Thoracic aorta (tissue), 2 donors: ENCODE measurements at regions not wholly inside any gene's neighbourhood (a gene's known extent, or its start where the extent isn't known, plus 50 kb on each side); places are given as distances from the start of the nearest gene placed in this dataset.

ENCODE experiments used
- ATAC-seq: fragments of 150-250 bp; one replicate; pipeline ENCODE4 v1.8.0; 2017; ENCODE audit warnings: low read depth; ENCODE audit not compliant: insufficient number of reproducible peaks, low FRiP score
- DNase-seq: peaks from one replicate; pipeline ENCODE4 v3.0.0-alpha.2; 2020; ENCODE audit warnings: low spot score
- H3K27ac ChIP-seq, 2 donors: fragments of 200-600 bp; sonication (generic); 1 replicate in 1 of 2; 2 replicates in 1 of 2; pipeline ENCODE4 v1.5.1; 2016; ENCODE audit warnings: mild to moderate bottlenecking in 2 of 2, moderate library complexity in 2 of 2
- H3K27me3 ChIP-seq: fragments of 200-600 bp; sonication (generic); replicated peaks from 2 replicates; pipeline ENCODE4 v1.6.0; 2016; ENCODE audit warnings: mild to moderate bottlenecking; ENCODE audit not compliant: insufficient read depth
- H3K36me3 ChIP-seq: fragments of 200-600 bp; sonication (generic); one replicate; pipeline ENCODE4 v1.5.1; 2016
- H3K4me1 ChIP-seq, 2 donors: fragments of 200-600 bp; sonication (generic); 1 replicate in 1 of 2; 2 replicates in 1 of 2; pipeline versions ENCODE4 v1.5.1 to v1.6.0; 2016; ENCODE audit warnings: low read depth in 2 of 2, mild to moderate bottlenecking in 1 of 2; ENCODE audit not compliant: control insufficient read depth in 1 of 2
- H3K4me3 ChIP-seq: fragments of 200-600 bp; sonication (generic); 2 replicates; pipeline ENCODE4 v1.5.1; 2016; ENCODE audit warnings: mild to moderate bottlenecking
- H3K9me3 ChIP-seq: fragments of 200-600 bp; sonication (generic); 2 replicates; pipeline ENCODE4 v1.5.1; 2016
- CTCF ChIP-seq: fragments of 200-600 bp; sonication (generic); IDR thresholded peaks from one replicate; pipeline ENCODE4 v1.5.1; 2019; ENCODE audit warnings: antibody characterized with exemption

GRCh38 chr16:48978501-48978900, 303.1 kb downstream of the CBLN1 start:
- DNase-seq: no peak
- Histone ChIP-seq H3K27me3 (no peaks in the 10 kb centered on the region), H3K27ac (no peak overlapping the region), H3K36me3 (no peaks in the 10 kb centered on the region), H3K4me3 (no peak overlapping the region), H3K4me1 (no peaks in the 10 kb centered on the region), H3K9me3 (no peaks in the 10 kb centered on the region)
- no peak for ATAC-seq
- no peak for TF ChIP-seq CTCF

GRCh38 chr16:48972236-48972635, 309.4 kb downstream of the CBLN1 start:
- H3K27me3 ChIP-seq: no peaks in the 10 kb centered on the region
- DNase-seq: no peak
- ATAC-seq: no peak
- no peak for TF ChIP-seq CTCF
- no peaks in the 10 kb centered on the region for H3K36me3 ChIP-seq
- no peak overlapping the region for H3K4me3 ChIP-seq
- no peak overlapping the region for H3K27ac ChIP-seq
- no peaks in the 10 kb centered on the region for H3K9me3 ChIP-seq
- no peaks in the 10 kb centered on the region for H3K4me1 ChIP-seq

- ATAC-seq (no peak), DNase-seq (no peak)
- Histone ChIP-seq H3K27ac (no peak overlapping the region), H3K9me3 (no peaks in the 10 kb centered on the region), H3K27me3 (no peaks in the 10 kb centered on the region), H3K4me1 (no peaks in the 10 kb centered on the region), H3K4me3 (no peak overlapping the region), H3K36me3 (no peaks in the 10 kb centered on the region)
- TF ChIP-seq CTCF: no peak
These were observed 310.0 kb downstream of the CBLN1 start for GRCh38 chr16:48971571-48972077.

- no peak for TF ChIP-seq CTCF
- Histone ChIP-seq H3K27me3 (no peaks in the 10 kb centered on the region), H3K4me3 (no peak overlapping the region), H3K9me3 (no peaks in the 10 kb centered on the region), H3K4me1 (no peaks in the 10 kb centered on the region), H3K36me3 (no peaks in the 10 kb centered on the region), H3K27ac (no peak overlapping the region)
- ATAC-seq: no peak
- DNase-seq: no peak
These were observed 311.4 kb downstream of the CBLN1 start for GRCh38 chr16:48970216-48970615.

GRCh38 chr16:48969611-48970010, 312.0 kb downstream of the CBLN1 start:
- no peaks in the 10 kb centered on the region for H3K9me3 ChIP-seq
- TF ChIP-seq CTCF: no peak
- H3K4me3 ChIP-seq: no peak overlapping the region
- H3K36me3 ChIP-seq: no peaks in the 10 kb centered on the region
- no peak for DNase-seq
- H3K27ac ChIP-seq: no peak overlapping the region
- ATAC-seq: no peak
- no peaks in the 10 kb centered on the region for H3K4me1 ChIP-seq
- H3K27me3 ChIP-seq: no peaks in the 10 kb centered on the region
